ENCODE measurements at regions not wholly inside any gene's neighbourhood (a gene's known extent, or its start where the extent isn't known, plus 50 kb on each side); places are given as distances from the start of the nearest gene placed in this dataset.
"Not testable (repeated sequence)": the region's sequence is repeated elsewhere in the genome, so short reads cannot be mapped to it uniquely, and the experiment has no call there.

DNA sequence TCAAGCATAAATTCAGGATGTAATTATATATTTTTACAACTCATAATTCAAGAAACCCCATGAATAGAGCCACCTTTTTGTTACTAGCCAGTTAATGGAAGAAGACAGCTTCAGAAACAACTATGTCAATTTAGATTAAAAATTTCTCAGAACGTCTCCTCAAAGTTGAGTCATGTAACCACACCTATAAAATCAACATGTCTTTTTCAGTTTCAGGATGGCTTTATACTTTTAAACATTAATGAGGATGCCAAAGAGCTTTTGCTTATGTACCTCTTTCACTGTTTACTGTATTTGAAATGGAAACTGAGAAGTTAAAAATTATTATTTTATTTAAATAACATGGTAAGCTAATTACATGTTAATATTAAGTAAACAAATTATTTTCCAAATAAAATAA is 280.1 kb downstream of the PTH2R start:
- no peak for DNase-seq (ENCODE audit: low read depth)

DNA sequence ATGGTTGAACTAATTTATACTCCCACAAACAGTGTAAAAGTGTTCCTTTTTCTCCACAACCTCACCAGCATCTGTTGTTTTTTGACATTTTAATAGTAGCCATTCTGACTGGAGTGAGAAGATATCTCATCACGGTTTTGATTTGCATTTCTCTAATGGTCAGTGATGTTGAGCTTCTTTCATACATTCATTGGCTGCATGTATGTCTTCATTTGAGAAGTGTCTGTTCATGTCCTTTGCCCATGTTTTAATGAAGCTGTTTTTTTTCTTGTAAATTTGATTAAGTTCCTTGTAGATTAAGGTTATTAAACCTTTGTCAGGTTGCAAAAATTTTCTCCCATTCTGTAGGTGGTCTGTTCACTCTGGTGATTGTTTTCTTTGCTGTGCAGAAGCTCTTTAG is 281.1 kb downstream of the PTH2R start:
- not testable (repeated sequence) for DNase-seq (ENCODE audit: low read depth)

DNA sequence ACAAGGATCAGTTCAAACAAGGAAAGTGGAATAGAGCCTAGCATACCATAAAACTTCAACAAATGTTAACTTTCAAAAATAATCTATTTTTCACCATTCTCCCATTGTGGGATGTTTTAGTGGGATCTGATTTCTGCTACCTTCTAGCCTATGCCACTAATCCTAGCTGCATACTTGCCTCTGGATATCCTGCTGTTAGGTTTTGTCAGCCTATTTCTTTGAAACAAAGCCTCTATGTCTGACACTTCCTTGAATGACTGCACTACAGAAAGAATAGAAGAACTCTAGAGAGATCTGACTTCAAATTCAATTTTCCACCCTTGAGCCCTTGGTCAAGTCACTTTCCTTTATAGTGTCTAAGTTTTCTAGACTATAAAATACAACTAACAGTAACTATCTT is 291.5 kb downstream of the PTH2R start:
- DNase-seq (ENCODE audit: low read depth): no peak

DNA sequence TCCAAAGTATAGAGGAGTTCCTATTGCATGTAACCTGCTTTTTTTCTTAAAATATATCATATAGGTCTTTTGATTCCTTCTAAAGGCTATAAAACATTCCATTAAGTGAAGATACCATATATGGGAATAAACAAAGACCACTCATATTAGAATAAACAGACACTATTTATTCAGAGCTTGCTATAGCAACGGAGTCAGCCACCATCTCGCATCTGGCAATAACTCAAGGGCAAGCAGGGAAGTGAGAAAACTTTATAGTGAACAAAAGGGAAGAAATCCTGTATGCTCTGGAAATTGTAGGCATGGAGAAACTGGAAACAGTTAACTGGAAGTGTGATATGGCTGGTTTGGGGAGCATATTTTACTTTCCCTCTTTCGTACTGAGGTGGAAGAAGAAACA is 301.9 kb downstream of the PTH2R start:
- no peak for DNase-seq (ENCODE audit: low read depth)

DNA sequence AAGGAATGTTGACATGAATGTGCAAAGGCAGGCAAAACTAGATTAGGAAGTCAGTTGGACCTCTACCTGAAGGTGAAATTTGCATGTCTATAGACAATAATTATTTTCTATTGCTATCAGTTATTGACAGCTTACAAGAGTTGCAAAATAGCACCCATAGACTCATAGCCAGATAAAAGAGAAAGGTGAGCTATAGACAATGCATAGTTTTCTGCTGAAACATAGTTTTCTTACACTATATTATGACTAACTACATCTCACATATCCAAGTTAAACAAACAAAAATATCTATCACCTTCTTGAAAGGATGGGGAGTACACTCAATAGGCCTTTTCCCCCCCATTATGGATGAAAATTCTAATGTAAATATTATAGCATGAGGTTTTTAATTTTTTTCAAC is 305.0 kb downstream of the PTH2R start:
- no peak for DNase-seq (ENCODE audit: low read depth)

DNA sequence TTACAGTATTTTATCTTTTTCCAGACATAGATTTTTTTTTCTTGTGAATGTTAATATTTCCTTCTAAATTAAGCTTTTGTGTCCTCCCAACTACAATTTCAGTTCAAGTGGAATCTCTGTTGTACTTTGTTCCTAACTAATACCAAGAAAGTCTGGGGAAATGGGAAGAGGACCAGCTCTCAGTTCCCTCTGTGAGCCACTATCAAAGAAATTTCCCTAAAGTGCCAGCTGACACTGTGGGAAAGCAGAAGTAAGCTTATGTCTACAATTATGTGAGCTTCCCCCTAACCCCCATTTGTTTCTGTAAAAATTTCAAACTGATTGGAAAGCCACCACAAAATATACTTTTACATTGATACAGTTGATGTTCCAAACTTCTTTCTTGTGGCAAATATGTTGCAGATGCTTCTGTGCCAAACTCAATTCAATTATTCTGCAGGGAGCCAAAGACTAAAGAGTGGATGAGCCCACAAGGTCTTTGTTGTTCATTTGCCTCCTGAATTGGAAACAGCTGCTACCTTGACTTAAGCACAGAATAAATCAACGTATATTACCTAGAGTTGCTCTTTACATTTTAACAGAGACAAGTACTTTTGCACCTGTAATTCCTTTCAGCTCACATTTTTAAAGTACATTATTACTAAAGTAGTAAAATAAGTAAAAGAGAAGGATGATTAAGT is 306.6 kb downstream of the PTH2R start:
- no peak for DNase-seq (ENCODE audit: low read depth)

DNA sequence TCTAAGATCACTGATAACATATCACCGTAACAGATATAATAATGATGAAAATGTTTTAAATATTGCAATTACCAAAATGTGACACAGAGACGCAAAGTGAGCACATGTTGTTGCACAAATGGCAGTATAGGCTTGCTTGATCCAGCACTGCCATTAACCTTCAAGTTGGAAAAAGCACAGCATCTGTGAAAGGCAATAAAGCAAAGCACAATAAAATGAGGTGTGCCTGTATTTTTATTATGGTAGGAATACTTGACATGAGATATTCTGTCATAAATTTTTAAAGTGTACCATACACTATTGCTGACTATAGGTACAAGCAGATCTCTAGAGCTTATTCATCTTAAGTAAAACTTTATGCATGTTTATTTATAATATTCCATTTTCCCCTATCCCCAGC is 312.2 kb downstream of the PTH2R start:
- DNase-seq (ENCODE audit: low read depth): no peak

DNA sequence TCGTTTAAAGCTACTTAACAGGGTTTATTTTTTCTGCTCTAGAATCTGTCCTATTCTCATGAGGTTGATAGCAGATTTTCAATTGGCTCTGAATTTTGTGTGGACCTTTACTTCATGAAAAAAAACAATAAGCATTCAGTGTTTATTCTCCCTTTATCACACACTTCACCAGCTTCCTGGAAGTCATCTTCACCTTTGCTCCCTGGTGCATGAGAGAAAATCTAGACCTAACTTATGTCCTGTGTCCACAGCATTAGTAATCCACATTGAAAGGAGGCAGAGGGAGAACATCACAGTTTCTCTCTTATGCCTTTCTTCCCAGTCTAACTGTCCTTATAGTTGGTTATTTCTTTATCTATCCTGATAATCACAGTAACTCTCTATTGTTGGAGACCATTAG is 316.1 kb downstream of the PTH2R start:
- DNase-seq (ENCODE audit: low read depth): no peak

DNA sequence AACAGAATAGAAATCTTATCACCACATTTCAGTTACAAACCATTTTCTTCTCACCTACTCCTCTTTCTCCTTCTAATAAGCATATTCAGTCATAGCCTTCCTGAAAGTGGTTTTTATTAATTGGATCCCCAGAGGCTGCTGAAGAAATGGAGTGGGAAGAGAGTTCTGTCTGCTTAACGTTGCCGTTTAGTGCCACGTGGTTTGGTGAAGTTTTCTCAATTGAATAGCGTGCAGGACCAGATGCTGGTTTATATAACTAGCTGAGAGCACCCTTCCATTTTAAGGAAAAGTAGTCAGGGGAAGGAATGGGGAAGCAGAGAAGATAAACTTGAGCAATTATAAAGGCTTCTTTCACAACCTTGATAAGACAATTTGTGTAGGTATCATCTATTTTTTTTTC is 318.7 kb downstream of the PTH2R start:
- no peak for DNase-seq (ENCODE audit: low read depth)

DNA sequence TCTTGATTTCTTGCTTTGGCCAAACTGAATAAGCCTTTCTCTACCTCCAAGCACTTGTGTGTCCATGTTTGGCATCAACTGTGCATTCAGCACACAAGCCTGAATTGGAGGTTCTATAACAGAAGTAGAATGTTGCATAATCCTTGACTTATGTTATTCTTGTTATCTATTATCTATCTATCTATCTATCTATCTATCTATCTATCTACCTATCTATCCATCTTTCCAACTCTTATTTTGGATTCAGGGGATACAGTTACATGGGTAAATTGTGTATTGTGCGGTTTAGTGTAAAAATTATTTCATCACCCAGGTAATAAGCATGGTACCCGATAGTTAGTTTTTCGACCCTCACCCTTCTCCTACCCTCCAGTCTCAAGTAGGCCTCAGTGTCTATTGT is 319.6 kb downstream of the PTH2R start:
- no peak for DNase-seq (ENCODE audit: low read depth)

DNA sequence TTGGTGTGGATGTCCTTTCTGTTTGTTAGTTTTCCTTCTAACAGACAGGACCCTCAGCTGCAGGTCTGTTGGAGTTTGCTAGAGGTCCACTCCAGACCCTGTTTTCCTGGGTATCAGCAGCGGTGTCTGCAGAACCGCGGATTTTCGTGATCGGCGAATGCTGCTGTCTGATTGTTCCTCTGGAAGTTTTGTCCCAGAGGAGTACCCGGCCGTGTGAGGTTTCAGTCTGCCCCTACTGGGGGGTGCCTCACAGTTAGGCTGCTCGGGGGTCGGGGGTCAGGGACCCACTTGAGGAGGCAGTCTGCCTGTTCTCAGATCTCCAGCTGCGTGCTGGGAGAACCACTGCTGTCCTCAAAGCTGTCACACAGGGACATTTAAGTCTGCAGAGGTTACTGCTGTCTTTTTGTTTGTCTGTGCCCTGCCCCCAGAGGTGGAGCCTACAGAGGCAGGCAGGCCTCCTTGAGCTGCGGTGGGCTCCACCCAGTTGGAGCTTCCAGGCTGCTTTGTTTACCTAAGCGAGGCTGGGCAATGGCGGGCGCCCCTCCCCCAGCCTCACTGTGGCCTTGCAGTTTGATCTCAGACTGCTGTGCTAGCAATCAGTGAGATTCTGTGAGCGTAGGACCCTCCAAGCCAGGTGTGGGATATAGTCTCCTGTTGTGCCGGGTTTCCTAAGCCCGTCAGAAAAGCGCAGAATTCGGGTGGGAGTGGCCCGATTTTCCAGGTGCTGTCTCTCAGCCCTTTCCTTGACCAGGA is 345.2 kb downstream of the PTH2R start:
- not testable (repeated sequence) for DNase-seq (ENCODE audit: low read depth)

DNA sequence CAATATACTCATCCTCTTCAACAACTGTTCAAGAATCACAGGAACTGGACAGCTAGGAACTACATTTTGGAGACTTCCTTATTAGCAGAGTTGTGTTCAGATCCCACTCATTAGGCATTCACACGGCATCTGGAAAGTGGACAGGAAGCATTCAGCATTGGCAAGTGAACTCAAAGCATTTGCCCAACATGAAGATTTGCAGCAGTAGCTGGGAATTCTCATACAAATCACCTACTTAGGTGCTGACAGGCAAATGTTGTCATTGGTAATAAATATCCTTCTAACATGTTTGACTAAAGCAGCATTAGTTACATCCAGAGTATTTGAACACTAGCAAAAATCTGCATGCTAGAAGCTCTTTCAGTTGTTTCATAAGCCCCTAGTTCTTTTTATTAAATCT is 350.8 kb downstream of the PTH2R start:
- DNase-seq (ENCODE audit: low read depth): no peak

DNA sequence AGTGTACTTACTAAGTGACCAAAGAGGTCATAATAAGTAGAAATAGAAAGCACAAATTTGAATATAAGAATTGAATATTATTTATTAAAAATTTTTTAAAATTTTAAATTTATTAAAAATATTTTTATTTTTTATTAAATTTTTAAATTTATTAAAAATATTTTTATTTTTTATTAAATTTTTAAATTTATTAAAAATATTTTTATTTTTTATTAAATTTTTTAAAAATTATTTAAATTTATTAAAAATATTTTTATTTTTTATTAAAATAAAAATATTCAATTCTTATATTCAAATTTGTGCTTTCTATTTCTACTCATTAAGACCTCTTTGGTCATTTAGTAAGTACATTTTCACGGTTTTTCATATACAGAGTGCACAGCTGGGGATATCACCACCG is 366.5 kb downstream of the PTH2R start:
- DNase-seq (ENCODE audit: low read depth): not testable (repeated sequence)

DNA sequence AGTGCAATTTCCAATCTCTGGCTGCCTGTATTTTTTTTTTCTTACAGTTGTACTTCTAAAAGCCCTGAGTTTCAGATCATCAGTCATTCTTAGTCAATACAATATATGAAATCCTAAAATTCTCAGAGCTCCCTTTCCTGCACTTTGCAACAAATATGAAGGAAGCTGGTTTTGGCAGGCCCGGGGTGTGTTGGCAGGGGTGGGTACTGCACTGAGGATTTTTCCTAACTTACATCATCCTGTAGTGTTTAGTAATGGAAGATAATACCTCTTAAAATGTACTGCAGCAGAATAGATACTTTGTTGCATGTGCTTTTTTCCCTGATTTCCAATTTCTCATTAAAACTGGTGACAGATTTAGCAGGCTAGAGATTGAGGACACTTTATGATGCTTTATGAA is 374.6 kb downstream of the PTH2R start:
- DNase-seq (ENCODE audit: low read depth): no peak

DNA sequence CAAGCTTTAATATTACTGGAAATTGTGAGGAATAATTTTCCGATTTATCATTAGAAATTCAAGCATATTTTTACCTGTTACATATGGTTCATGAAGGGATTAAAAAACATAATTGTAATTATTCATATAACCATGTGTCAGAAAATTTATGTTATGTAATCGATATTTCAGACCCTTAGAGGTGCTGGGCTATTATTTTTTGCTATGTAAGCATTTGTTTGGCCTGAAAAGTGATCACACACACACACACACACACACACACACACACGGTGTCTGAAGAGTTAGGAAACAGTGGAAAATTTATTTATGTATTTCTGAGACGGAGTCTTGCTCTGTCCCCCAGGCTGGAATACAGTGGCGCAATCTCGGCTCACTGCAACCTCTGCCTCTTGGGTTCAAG is 375.5 kb downstream of the PTH2R start:
- DNase-seq (ENCODE audit: low read depth): no peak

DNA sequence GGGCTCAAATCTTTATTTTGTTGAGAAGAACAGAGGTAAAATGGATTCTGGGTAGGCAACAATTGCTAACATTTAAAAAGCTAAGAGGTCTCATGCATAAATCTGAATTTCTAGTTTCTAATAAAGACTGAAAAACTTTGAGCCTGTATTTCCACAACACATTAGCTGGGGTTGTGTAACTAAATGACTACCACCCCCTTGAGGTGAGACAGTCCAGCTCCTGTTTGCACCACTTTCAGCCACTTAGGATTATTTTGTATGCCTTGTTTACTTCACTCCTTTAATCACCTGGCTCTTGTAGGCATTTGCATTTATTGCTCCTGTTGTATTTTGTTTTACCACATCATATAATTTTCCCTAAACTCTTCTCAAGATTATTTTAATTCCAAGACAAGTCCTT is 376.6 kb downstream of the PTH2R start:
- no peak for DNase-seq (ENCODE audit: low read depth)

DNA sequence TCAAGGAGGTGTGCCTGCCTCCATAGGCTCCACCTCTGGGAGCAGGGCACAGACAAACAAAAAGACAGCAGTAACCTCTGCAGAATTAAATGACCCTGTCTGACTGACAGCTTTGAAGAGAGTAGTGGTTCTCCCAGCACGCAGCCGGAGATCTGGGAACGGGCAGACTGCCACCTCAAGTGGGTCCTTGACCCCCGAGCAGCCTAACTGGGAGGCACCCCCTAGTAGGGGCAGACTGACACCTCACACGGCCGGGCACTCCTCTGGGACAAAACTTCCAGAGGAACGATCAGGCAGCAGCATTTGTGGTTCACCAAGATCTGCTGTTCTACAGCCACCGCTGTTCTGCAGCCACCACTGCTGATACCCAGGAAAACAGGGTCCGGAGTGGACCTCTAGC is 378.2 kb downstream of the PTH2R start:
- DNase-seq (ENCODE audit: low read depth): not testable (repeated sequence)

DNA sequence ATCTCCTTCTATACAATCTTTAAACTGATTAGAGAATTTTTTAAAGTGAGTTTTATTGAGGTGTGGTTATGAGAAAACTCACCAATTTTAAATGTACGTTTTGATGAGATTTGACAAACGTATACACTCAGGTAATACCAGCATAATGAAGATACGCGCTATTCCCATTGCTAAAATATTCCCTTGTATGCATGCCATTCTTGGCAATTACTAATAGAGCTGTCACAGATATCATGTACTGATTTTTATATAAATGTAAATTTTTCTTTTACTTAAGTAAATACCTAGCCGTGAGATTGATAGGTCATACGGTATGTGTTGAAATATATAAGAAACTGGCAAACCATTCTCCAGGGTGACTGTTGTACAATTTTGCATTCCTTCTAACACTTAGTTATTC is 384.7 kb downstream of the PTH2R start:
- DNase-seq (ENCODE audit: low read depth): no peak

DNA sequence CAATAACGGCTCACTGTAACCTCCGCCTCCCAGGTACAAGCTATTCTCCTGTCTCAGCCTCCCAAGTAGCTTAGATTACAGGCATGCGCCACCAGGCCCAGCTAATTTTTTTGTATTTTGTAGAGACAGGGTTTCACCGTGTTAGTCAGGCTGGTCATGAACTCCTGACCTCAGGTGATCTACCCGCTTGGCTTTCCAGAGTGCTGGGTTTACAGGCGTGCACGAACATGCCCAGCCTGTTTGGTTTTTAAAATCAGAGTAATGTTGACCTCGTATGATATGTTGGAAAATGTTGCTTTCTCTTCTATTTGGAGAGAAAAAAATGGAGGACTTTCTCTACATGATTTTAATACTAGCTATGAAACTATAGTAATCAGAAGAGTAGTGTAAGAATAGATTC is 386.2 kb downstream of the PTH2R start:
- DNase-seq (ENCODE audit: low read depth): no peak

DNA sequence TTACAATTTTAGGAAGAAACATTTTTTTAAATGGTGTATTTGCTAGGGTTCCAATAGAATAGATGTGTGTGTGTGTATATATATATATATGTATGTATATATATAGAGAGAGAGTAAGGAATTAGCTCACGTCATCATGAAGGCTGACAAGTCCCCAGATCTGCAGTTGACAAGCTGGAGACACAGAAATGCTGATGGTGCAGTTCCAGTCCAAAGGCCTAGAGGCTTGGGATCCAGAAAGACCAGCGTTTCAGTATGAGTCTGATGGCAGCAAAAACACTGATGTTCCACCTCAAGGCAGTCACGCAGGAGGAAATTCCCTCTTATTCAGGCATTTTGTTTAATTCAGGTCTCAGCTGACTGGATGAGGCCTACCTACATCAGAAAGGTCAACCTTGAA is 386.8 kb downstream of the PTH2R start:
- no peak for DNase-seq (ENCODE audit: low read depth)

DNA sequence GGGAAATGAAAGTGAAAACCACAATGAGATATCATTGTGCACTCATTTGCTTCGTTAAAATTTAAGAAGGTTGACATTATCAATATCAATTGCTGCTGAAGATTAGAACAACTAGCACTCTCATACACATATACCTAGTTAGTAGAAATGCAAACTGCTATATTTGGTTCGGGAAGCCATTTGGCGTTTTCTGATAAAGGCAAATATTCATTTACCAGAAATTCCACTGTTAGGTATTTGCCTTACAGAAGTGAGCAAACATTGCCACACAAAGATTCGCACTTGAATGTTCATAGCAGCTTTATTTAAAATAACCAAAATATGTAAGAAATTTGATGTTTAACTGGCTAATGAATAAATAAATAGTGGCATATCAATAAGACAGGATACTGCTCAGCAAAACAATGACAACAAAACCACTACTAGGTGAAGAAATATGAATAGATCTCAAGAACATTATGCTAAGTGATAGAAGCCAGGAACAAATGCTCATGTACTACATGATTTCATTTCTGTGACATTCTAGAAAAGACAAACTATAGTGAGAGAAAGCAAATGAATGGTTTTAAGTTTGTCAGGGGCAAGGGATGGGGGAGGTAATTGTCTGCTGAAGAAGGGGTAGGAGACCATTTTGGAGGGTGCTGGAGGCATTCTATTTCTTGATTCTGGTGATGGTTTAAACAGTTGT is 387.8 kb downstream of the PTH2R start:
- no peak for DNase-seq (ENCODE audit: low read depth)

DNA sequence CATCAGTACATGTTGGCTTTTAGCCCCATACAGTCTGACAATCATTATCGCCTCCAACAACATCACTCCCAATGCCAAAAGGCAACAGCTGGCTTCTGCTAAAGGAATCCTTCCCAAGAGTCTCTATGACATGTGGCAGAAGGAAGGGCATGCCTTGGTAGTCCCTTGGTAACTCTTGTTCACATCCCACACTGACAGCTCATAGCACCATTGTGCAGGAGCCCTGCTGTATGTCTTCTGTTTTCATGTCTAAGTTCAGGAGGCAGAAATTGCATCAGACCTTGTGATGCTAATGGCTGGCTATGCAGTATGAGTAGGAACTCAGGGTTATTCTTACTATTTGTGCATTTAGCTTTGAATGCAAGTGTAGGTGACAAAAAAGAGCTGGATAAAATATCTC is 392.1 kb downstream of the PTH2R start:
- no peak for DNase-seq (ENCODE audit: low read depth)

DNA sequence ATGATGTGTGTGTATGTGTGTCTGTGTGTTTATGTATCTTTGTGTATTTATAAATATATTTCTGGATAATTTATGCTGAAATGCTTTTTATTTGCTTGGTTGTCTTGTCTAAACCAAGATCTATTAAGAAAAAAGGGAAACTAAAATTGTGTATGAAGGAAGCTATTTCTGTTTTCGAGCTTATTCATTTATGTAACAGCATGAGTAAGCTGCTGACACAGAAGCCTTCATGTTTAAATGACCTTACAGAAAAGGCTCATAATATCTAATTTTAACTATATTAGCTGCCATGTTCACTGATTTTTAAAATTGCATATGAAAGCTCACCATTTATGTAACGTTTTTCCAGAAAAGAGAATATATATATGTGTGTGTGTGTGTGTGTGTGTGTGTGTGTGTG is 392.8 kb downstream of the PTH2R start:
- no peak for DNase-seq (ENCODE audit: low read depth)

Measured in fibroblast of gingiva (primary cell).